ENCODE measurements at regions not wholly inside any gene's neighbourhood (a gene's known extent, or its start where the extent isn't known, plus 50 kb on each side); places are given as distances from the start of the nearest gene placed in this dataset.
A peak's percentile ranks its signal among the peaks of the same experiment; 100 is the strongest.

GRCh38 chr14:73764406-73765280 lies 50.5 kb upstream of the PNMA1 start:
- peak in 1 of 4 donors; percentile 41 for TF ChIP-seq POLR2A (IDR thresholded peaks at IDR 0.05)
- no peak for TF ChIP-seq CTCF (IDR thresholded peaks at IDR 0.05)

Measured in upper lobe of left lung (tissue), 4 donors.